ENCODE measurements at regions not wholly inside any gene's neighbourhood (a gene's known extent, or its start where the extent isn't known, plus 50 kb on each side); places are given as distances from the start of the nearest gene placed in this dataset.

DNA sequence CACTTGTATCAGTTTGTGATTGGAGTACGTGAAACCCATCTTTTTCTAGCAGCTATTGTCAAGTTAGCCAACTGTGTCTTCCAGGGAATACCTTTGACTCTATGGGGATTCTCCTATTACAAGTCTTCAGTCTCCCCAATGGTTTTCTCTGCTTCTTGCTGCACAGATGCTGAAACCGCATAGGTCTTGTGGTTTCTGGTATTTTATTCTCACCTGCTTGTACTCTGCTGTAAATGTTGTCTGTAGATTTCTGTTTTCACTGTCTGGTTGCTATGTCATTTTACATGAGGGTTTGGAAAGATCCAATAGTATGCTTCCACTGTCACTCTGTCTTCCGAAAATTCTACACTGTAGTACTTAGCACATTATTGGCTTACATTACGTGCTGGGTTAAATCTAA is 1196.9 kb upstream of the C9orf72 start:
- DNase-seq: no peak

DNA sequence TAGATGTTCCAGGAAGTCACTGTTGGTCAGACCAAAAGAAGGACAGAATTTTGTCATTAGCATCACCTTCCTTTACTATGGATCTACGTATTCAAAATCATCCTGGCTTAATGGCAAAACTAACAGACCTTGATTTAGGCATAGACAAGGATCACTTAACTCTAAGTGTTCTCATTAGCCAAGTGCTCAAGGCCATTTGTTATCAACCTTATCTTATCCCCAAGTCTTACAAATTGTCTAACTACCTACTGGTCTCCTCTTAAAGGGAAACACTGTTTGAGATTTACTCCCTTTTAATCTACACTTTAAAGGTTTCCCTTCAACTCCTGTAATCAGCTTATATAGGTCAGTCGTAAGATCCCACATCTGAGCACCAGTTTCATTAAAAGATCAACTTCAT is 1197.5 kb upstream of the C9orf72 start:
- no peak for DNase-seq

DNA sequence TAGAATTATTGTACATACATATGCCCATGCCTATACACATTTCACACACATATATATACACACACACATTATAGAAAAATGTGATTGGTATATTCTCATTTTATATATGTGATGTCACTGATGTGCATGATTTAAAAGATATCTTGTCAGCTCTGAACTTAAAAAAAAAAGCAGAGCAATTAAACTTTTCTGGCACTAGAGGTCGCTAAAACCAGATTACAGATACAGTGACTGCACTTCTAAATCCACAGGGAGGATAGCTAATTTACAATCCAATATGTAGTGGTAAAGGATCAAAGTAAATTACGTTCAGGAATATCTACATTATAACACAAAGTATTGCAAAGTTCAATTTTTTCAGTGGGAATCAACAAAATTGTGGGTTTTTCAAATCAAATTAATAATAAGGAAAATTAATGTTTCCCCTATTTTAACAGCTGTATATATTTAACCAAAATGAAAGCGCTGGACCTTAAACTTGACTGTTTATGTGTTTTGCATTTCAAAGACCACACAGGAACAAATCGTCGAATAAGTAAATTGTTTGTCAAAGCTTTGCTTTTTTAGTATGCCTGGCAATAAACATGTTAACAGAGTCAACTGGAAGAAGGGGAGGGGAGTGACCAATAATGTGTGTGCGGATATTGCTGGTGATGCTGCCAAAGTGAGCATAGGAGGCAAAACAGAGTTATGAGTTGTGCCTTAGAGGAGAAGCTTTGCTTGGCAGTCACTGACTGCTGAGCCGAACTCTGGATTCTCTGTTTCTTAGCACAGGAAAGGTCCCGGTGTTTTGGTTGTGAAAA is 1201.4 kb upstream of the C9orf72 start:
- DNase-seq: no peak

DNA sequence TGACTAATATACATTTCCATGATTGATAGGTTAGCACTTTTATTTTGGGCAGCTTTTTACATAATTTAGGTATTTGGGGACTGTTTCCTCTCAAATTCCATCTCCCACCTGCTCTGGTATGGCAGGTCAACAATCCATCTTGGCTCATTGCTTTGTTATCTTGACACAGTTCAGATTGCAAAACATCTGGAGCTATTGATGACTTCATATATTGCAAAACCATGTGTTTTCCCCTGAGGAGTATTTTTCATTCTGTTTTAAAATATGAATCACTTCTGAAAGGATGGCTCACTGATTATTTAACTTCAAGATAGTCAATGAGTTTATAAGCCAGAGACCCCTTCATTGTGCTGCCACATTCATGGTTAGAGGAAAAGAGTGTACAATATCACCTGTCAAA is 1206.0 kb upstream of the C9orf72 start:
- DNase-seq: no peak

DNA sequence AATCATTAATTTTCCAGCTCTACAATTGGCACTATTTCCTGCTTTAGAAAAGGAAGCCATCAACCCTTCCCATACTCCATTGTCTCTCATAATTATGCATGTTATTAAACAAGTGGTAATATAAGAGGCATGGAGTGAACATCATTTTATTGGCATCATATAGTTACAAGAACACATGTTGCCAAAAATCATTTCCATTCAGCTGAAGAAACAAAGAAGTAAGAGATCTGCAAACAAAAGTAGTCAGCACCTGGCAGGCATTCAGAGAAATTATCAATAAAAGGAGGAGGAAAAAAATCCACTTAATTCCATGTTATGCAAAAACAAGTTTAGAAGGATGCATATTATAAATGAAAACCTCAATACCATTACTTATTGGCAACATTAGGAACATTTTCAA is 1208.2 kb upstream of the C9orf72 start:
- no peak for DNase-seq

DNA sequence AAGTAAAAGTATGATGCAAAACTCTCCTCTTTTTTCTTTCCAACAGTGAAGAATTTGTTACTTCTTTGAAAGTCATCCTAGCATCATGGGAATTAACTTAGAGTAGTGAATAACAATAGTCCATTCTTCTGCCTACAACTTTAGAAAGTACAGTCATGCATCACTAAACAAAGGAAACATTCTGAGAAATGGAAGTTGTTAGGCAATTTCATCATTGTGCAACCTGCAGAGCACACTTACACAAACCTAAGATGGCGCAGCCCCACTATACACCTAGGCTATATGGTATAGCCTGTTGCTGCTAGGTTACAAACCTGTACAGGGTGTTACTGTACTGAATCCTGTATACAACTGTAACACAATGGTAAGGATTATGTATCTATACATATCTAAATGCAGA is 1209.3 kb upstream of the C9orf72 start:
- DNase-seq: no peak

DNA sequence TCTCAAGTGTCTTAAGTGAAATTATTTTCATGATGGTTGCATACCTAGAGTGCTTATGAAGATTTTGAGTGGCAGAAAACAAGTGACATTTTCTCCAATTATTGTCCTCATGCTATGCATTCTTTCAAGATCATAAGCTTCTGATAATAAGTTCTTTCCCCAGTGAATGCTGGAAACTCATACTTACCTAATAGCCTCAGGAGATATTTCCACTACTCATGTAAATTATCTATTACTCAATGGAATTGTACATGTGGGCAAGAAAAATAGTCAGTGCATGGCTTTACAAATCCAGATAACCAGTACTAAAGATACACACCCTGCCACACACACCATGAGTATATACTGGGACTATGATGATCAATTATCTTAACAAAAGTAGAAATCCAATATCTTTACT is 1219.4 kb upstream of the C9orf72 start:
- no peak for DNase-seq

DNA sequence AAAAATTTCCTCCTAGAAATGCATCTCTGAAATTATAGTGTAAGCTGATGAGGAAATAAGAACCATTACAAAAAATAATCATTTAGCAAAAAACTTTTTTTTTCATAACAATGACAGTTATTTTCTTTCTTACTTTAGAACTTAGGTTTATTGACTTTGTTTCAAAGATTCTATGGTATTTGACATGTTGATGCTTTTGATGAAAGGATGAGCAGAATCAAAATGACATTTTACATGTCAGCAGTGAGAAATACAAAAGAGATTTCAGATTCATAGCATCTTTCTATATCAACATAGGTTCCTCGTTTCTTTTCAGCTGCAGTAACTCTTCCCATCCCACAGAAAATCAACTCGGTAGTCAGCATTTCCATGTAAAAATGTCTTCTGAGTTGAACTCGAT is 1226.6 kb upstream of the C9orf72 start:
- DNase-seq: no peak

DNA sequence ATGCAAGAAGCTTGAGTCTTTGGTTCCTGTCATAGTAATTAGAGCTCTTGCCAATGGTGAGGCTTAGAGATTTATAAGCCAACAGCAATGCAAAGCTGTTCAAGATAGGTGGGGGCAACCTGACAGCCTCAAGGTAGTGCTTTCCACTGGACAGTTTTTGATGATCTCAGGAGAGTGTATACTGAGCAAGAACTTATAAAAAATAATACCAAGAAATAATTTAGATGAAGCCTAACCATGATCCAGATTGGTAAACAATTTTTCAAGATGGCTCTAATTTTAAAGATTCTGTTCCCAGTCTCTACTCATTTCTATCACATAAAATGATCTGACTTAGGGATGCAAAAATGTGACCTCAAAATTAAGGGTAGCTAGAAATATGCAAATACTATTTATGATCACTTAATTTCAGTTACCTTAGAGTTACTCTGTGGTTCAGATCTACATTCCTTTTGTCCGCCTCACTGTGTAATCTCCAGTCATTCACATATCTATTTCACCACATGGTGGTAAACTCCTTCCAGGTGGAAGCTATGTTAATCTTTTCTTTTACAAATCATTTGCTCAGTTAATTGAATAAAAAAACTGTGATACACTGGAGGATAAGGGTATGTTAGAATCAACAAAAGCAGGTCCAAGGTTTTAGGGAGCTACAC is 1228.0 kb upstream of the C9orf72 start:
- no peak for DNase-seq

DNA sequence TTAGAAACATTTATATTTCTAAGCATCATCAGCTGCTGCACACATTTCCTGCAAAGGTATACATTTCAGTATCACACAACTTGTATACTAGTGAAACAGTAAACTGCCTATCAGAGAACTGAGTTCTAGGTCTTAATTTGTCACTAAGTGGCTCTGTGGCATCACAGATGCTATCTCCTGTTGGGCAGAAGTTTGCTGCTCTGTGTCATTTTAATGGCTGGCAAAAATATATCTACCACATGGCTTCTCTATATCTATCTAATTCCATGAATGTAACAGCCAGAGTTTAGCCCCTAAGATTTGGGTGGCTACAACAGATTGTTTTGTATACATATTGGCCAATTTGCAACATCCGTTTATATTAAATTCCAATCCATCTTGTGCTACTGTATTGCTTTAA is 1231.9 kb upstream of the C9orf72 start:
- no peak for DNase-seq

DNA sequence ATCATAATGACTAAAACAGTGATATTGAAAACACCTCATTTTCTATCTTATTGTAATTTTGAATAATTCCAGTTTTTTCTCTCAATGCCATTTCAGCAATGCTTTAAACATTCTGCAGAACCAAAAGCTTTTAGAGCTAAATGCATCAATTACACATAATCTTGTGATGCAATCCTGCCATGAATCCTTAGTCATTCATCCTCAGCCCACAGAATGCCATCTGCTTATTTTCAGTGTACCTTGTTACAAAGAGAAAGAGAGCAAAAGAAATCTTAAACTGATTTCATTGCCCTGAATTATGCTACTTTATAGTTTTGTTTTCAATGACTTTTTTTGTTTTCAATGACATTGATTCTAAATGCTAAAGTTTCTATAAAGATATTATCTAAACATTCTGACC is 1234.8 kb upstream of the C9orf72 start:
- no peak for DNase-seq

DNA sequence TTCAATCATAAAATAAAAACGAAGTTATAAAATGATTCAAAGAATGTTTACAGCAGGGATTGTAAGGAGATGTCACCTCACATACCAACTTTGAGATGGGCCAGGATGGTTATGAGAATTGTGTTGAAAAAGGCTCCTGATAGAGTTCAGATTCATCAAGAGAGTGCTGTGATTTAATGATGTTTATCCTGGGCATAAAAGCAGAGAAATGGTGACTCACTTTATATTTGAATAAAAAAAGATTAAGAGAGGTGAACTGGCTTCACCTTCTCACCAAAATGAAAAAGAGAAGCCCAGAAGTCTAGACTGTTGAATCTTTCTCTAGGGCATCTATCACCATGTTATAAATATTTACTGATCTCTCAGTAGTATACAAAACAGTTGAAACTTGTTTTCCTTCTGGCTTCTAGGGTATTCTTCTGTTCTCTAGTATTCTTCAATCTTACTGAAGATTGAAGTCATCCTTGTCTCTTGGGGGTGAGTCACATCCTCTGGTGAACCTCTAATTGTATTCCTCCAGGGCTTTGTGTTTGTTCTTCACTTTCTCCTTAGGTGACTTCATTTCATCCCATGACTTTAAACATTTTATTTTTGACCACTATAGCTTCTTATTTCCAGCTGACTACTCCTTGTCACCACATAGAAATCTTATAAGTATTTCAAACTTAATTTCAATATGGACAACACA is 1237.3 kb upstream of the C9orf72 start:
- DNase-seq: no peak

DNA sequence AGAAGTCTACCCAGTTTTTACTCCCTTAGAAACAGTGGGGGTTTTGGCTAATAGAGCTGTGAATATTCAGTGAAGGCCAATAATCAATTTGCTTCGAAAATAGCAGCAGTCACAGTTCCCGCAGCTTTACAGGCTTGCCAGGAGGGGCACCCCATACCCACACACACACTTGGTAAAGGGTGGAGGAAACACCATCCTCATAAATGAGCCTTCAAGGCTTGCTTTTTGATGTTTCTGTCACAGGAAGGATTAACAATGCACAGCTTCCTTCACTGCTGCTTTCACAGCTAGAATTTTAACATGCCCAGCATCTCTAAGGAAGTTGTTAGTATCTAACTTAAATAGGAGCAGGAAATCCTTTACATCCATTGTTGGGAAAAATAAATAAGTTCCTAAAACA is 1247.5 kb upstream of the C9orf72 start:
- no peak for DNase-seq

DNA sequence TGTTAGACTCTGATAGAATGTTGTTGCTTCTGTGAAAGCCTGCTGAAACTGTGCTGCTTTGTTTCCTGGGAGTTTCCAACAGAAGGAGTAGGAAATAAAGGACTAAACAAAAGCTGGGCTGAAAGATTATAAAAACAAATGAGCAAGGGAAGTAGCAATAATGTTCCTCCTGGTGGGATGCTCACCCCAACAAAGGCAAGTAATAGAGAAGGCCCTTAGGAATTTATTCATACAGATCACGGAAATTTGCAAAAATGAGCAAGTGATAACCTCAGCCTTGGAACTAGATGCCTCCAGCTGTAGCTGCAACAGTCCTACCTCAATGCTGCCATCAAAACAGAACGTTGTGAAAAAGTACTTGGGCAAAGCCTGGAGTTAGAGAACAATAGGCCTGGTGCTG is 1248.0 kb upstream of the C9orf72 start:
- no peak for DNase-seq

DNA sequence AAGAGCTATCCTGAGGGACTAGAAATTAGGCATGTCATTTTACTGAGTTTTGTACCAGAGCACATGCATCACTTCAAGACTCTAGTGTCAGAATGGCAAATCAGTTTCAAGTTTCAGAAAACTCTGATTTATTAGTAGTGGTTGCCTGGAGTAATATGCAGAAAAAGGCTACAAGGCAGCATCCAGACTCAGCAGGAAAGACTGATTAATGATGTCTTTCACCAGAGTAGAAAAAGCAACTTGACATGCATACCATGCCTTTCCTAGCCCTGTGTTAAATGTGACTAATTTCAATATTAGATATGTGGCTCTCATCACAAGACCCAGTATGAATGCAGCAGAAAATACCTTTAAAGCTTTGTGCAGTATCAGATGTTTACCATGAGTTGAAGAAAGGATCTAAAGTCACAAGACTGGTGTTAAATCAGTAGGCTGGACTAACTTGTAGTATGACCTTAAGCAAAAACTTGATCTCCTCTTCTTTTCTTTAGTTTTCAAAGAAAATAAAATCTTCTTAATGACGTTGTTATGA is 1251.2 kb upstream of the C9orf72 start:
- no peak for DNase-seq

DNA sequence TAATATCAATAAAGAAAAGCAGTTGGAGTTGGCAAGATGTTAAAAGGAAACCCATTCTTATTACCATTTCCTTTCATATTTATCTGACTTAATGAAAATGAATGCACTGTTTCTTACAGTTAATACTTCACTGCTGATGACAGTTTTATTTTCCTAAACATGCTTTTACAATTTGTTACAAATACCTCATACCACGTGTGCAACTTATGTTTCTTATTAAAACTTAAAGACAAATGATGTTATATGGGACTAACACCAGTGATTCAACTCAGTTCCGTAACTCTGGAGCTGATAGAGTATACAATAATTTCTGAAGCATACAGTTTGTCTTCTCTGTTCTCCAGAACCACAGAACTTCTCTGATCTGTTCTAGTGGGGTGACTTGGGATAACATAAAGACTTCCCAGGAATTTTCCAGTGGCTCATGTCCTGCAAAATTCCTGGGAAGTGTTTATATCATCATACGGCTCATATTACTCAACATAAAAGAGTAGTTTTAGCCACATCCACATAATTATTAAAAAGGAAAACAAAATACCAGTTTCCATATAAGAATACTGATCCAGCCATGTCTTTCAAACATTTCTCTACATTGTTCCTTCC is 1259.0 kb upstream of the C9orf72 start:
- no peak for DNase-seq

DNA sequence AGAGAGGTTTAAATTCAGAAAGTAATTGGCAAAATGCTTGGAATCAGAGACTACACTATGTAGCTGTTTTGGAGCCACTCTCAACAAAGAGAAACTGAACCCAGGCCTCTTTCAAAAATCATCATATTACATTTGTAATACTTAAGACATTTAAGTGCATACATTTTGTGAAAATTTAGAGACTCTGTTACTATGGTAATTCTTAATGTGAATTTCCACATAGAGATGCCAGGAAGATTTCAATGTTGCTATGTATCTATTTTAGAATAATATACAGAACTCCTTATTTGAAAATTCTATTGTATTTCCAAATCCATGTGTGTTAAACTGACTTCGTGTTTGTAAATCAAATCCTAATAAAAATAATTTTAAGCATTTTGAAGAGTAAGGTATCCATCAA is 1260.9 kb upstream of the C9orf72 start:
- DNase-seq: no peak

DNA sequence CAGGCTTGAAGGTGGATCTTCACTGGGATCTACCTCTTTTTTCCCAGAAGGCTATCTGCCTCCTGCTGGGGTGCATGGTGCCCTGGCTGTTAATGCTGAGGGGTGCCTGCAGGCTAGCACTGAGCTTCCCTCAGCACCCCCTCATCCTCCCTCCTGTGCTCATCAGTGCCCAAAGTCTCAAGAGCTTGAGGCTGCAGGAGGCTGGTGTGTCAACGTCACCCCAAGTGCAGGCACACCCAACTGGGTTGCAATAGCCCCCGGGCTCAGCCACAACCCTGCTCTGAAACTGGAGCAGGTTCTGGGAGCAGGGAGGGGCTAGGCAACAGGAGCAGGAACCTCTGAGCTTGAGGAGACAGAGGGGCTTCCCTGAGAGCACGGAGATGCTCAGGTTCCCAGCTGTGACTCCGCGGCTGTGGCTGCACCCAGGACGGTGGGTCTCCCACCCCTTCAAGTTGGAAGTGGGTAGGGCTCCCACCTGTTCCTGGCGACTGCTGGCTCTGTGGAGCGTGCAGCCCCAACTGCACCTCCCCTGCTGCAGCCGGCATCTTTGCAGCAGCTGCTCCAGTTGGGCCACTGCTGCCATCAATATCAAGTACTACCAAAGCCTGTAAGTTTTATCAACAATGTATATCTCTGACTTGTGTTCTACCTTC is 1266.6 kb upstream of the C9orf72 start:
- DNase-seq: no peak

DNA sequence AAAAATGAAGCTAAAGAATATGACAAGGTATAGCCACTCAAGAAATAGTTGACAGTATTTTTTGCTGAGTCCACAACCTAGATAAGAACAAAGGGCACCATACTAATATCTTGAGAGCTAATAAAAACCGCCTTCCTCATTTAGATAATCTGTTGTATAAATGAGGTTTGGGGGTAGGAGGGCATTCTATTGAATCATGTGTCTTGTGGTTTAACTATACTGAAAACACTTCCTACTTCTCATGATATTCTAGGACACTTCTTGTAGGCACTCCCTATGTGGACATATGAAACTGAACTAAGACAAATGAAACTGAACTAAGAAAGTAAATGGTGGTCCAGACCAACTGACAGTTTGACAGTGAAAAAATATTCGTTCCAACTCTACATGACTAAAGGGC is 1268.5 kb upstream of the C9orf72 start:
- DNase-seq: no peak

DNA sequence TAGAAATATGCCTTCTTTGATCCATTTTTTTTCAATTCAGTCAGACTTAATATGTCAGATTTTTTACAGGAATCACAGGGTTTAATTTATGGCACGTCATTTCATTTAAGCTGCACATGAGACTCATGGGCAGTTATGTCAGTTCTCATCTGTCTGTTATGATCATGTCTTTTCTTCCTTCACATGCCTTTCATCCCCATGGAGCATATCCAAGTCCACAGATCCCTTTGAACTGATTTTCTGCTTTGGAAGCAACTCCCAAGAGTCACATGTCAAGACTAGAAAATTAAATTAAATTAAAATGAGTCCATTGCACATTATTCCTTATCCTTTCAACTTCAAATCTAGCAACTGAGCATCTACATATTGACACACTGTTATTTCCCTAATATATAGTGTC is 1274.0 kb upstream of the C9orf72 start:
- no peak for DNase-seq

DNA sequence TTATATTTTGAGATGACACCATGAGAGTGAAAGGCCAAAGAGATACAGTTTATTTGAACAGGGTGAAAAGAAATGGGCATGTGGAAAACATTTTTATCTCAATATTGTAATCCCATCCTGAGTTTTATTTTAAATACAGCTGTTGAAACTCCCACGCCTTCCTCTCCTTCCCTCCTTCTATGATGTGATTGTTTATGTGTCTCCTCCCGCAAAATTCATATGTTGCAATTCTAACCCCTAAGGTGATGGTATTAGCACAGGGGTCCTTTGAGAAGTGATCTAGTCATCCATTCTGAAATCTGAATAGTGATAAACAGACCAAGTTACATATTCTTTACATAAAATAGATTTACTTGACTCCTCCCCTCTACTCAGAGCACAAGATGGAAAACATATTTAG is 1275.4 kb upstream of the C9orf72 start:
- DNase-seq: no peak

DNA sequence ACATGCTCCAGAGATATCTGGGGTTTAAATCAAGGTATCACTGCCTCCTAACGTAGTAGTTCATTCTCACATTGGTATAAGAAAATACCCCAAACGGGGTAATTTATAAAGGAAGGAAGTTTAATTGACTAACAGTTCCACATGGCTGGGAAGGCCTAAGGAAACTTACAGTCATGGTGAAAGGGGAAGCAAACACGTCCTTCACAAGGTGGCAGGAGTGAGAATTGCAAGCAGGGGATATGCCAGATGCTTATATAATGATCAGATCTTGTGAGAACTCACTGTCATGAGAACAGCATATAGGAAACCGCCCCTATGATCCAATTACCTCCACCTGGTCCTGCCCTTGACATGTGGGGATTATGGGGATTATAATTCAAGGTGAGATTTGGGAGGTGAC is 1280.2 kb upstream of the C9orf72 start:
- no peak for DNase-seq

DNA sequence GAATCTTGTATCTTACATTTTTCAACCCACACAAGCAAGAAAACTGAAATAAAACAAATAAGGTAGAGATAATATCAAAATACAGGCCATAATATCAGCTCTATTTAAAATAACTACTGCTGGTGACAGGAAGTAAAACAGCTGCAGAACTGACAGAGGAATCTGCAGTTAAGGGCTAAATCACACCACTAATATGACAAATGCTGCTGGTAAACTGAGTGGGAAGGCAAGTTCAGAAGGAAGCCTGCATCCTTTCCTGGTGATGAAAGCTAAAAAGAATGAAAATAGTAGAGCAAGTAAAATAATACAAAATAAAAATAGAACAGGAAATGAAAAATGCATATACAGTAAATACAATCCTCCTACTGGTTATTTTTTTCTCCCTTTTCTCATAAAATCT is 1293.7 kb upstream of the C9orf72 start:
- DNase-seq: no peak
